Uterus (tissue), 2 donors: ENCODE measurements at regions not wholly inside any gene's neighbourhood (a gene's known extent, or its start where the extent isn't known, plus 50 kb on each side); places are given as distances from the start of the nearest gene placed in this dataset.

Experiments
- CTCF ChIP-seq, 4 experiments: fragments of 200-600 bp in 2 of 4; fragments of 450-650 bp in 2 of 4; sonication (generic) in 2 of 4; IDR thresholded peaks; one replicate each; pipeline ENCODE4 v1.5.1; 2016 to 2019; ENCODE audit warnings: antibody characterized with exemption in 4 of 4, mild to moderate bottlenecking in 2 of 4, moderate library complexity in 1 of 4
- POLR2A ChIP-seq, 2 donors: fragments of 450-650 bp; IDR thresholded peaks; one replicate each; pipeline ENCODE4 v1.6.1; 2016; ENCODE audit warnings: antibody characterized with exemption in 2 of 2, mild to moderate bottlenecking in 1 of 2, moderate library complexity in 1 of 2

GRCh38 chr16:79662669-79663313 is 62.3 kb upstream of the MAF start:
- TF ChIP-seq CTCF (IDR thresholded peaks at IDR 0.05): no peak
- no peak for TF ChIP-seq POLR2A (IDR thresholded peaks at IDR 0.05)
